ENCODE measurements at regions not wholly inside any gene's neighbourhood (a gene's known extent, or its start where the extent isn't known, plus 50 kb on each side); places are given as distances from the start of the nearest gene placed in this dataset.

DNA sequence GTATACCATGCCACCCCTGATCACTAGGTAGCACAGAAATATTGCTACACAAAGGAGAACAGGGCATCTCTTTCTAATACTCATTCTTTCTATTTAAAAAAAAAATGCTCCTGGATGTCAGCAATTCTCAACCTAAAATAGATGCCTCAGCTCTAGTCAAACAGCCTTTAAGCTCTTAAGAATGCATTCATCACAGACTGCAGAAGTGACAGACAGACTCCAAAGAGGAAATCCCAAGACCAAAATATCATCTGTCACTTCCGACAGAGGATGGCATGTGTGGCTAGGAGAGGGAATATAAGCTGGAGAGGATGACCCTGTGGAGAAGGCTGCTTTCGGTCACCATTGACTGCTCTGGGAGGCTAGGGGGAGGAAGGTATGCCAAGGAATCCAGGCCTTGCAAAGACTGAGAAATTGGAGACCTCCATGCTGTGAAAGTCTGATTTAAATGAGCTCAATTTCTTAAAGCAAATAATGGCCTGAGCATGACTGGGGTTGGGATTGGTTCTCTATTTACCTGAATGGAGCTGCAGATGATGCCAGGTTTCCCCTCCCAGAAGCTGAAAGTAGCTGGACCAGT, 277.4 kb downstream of the BRINP2 start:
- Histone ChIP-seq H3K27ac (no peak overlapping the region), H3K36me3 (ENCODE audit: insufficient read depth, low read length) (no peaks in the 10 kb centered on the region), H3K4me3 (no peak overlapping the region), H3K9ac (ENCODE audit: insufficient read length) (no peak overlapping the region), H3K9me3 (ENCODE audit: low read depth, low read length) (no peaks in the 10 kb centered on the region)
- no peak for DNase-seq (ENCODE audit: low read depth, low spot score)
- TF ChIP-seq POLR2AphosphoS5 (IDR thresholded peaks at IDR 0.05; ENCODE audit: borderline replicate concordance, low read depth, low read length), result no peak
- no peak for TF ChIP-seq EZH2 (IDR thresholded peaks at IDR 0.05)
- TF ChIP-seq FOXP2 (optimal IDR thresholded peaks at IDR 0.05; ENCODE audit: control extremely low read depth, extremely low read length, insufficient read depth), result no peak

DNA sequence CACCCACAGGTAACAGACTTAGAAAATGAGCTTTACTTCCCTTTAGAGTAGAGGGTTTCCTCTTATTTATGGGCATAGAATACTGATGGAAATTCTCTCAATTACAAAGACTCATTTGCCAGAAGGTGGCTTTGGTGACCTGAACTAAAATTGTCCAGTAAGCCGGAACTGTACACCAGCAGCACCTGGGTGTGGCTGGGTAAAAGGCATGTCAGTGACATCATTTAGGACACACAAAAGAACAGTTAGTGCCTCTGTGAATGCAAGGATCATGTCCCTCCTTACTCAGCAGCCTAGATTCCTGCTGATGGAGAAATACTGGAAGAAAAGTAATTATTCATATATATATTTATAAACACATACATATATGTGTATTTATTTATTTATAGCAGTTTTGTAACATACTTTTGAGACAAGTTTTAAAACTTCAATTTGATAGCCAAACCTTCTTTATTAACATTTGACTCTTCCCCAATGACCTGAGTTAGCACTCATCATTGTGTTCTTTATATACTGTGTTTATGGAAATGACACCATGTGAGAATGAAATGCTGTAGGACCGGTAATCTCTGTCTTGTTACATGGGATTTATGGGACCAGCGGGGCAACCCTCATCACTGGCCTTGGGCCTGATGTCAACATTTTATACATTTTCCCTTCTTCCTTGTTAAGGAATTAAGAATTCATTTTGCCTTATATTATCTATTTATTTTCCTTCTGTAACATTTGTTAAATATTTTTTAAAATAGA, 274.4 kb downstream of the BRINP2 start:
- no peak for DNase-seq (ENCODE audit: low read depth, low spot score)
- Histone ChIP-seq H3K9me3 (ENCODE audit: low read depth, low read length) (no peaks in the 10 kb centered on the region), H3K9ac (ENCODE audit: insufficient read length) (no peak overlapping the region), H3K27ac (no peak overlapping the region), H3K4me3 (no peak overlapping the region), H3K36me3 (ENCODE audit: insufficient read depth, low read length) (no peaks in the 10 kb centered on the region)
- TF ChIP-seq FOXP2 (optimal IDR thresholded peaks at IDR 0.05; ENCODE audit: control extremely low read depth, extremely low read length, insufficient read depth) (no peak), POLR2AphosphoS5 (IDR thresholded peaks at IDR 0.05; ENCODE audit: borderline replicate concordance, low read depth, low read length) (no peak), EZH2 (IDR thresholded peaks at IDR 0.05) (no peak)

DNA sequence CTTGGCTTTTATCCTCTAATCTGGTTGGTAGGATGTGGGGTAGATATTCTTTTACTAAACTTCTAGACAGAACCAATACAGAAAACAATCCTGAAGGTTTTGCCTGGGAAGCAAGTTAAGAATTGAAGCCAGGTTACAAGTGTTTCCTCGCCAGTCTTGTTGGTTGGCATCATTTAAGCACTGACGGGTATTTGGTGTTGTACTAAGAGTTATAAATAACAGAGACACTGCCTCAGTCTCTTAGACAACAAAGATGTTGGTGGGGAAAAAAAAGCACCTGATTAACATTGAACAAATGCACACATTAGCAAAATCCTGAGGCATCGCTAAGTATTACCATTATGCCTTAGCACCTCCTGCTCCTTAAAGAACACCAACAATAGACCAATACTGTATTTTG, 272.2 kb downstream of the BRINP2 start:
- no peak overlapping the region for H3K27ac ChIP-seq

GRCh38 chr1:177442584-177442983, 271.8 kb downstream of the BRINP2 start:
- peak; percentile 18 for DNase-seq (ENCODE audit: low read depth, low spot score)
- no peak for TF ChIP-seq POLR2AphosphoS5 (IDR thresholded peaks at IDR 0.05; ENCODE audit: borderline replicate concordance, low read depth, low read length)
- TF ChIP-seq EZH2 (IDR thresholded peaks at IDR 0.05), result no peak
- no peak for TF ChIP-seq FOXP2 (optimal IDR thresholded peaks at IDR 0.05; ENCODE audit: control extremely low read depth, extremely low read length, insufficient read depth)
- no peak overlapping the region for H3K9ac ChIP-seq (ENCODE audit: insufficient read length)
- H3K9me3 ChIP-seq (ENCODE audit: low read depth, low read length), result no peaks in the 10 kb centered on the region
- no peaks in the 10 kb centered on the region for H3K36me3 ChIP-seq (ENCODE audit: insufficient read depth, low read length)
- no peak overlapping the region for H3K4me3 ChIP-seq
- H3K27ac ChIP-seq, result no peak overlapping the region

More for the DNA sequence above, 272.2 kb downstream of the BRINP2 start:
- H3K9me3 ChIP-seq (ENCODE audit: low read depth, low read length), result no peaks in the 10 kb centered on the region
- no peak overlapping the region for H3K4me3 ChIP-seq
- DNase-seq (ENCODE audit: low read depth, low spot score), result no peak
- H3K36me3 ChIP-seq (ENCODE audit: insufficient read depth, low read length), result no peaks in the 10 kb centered on the region
- H3K9ac ChIP-seq (ENCODE audit: insufficient read length), result no peak overlapping the region
- TF ChIP-seq FOXP2 (optimal IDR thresholded peaks at IDR 0.05; ENCODE audit: control extremely low read depth, extremely low read length, insufficient read depth) (no peak), EZH2 (IDR thresholded peaks at IDR 0.05) (no peak), POLR2AphosphoS5 (IDR thresholded peaks at IDR 0.05; ENCODE audit: borderline replicate concordance, low read depth, low read length) (no peak)

- no peak overlapping the region for H3K27ac ChIP-seq
- H3K9me3 ChIP-seq (ENCODE audit: low read depth, low read length), result no peaks in the 10 kb centered on the region
- DNase-seq (ENCODE audit: low read depth, low spot score), result peak; percentile 6
- no peak overlapping the region for H3K9ac ChIP-seq (ENCODE audit: insufficient read length)
- no peaks in the 10 kb centered on the region for H3K36me3 ChIP-seq (ENCODE audit: insufficient read depth, low read length)
- H3K4me3 ChIP-seq, result no peak overlapping the region
- no peak for TF ChIP-seq FOXP2 (optimal IDR thresholded peaks at IDR 0.05; ENCODE audit: control extremely low read depth, extremely low read length, insufficient read depth)
- TF ChIP-seq EZH2 (IDR thresholded peaks at IDR 0.05), result no peak
- TF ChIP-seq POLR2AphosphoS5 (IDR thresholded peaks at IDR 0.05; ENCODE audit: borderline replicate concordance, low read depth, low read length), result no peak
These were observed 270.5 kb downstream of the BRINP2 start for GRCh38 chr1:177441281-177441680.

- H3K36me3 ChIP-seq (ENCODE audit: insufficient read depth, low read length), result no peaks in the 10 kb centered on the region
- H3K4me3 ChIP-seq, result no peak overlapping the region
- no peak for DNase-seq (ENCODE audit: low read depth, low spot score)
- no peak for TF ChIP-seq POLR2AphosphoS5 (IDR thresholded peaks at IDR 0.05; ENCODE audit: borderline replicate concordance, low read depth, low read length)
- no peak for TF ChIP-seq FOXP2 (optimal IDR thresholded peaks at IDR 0.05; ENCODE audit: control extremely low read depth, extremely low read length, insufficient read depth)
- no peak for TF ChIP-seq EZH2 (IDR thresholded peaks at IDR 0.05)
- no peaks in the 10 kb centered on the region for H3K9me3 ChIP-seq (ENCODE audit: low read depth, low read length)
- no peak overlapping the region for H3K9ac ChIP-seq (ENCODE audit: insufficient read length)
- no peak overlapping the region for H3K27ac ChIP-seq
These were observed 270.1 kb downstream of the BRINP2 start for GRCh38 chr1:177440821-177441220.

DNA sequence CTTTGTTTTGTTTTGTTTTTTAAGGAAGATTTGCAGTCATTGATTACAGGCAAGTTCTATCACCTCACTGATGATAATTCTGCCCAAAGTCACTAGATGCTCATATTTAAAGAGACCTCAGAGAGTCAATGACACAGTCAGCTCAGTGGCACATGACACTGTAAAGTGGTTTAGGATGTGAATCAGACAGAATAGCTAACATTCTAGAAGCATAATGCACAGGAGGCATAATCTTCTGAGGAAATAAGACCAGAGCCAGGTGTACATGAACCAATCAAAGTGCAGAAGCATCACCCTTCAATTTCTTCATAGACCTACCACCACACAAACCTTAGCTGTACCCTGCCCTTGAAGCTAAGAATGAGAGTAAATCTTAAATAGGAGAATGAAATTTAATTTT, 268.5 kb downstream of the BRINP2 start:
- DNase-seq (ENCODE audit: low read depth, low spot score), result no peak
- Histone ChIP-seq H3K9me3 (ENCODE audit: low read depth, low read length) (no peaks in the 10 kb centered on the region), H3K9ac (ENCODE audit: insufficient read length) (no peak overlapping the region), H3K27ac (no peak overlapping the region), H3K36me3 (ENCODE audit: insufficient read depth, low read length) (no peaks in the 10 kb centered on the region), H3K4me3 (no peak overlapping the region)
- TF ChIP-seq FOXP2 (optimal IDR thresholded peaks at IDR 0.05; ENCODE audit: control extremely low read depth, extremely low read length, insufficient read depth) (no peak), EZH2 (IDR thresholded peaks at IDR 0.05) (no peak), POLR2AphosphoS5 (IDR thresholded peaks at IDR 0.05; ENCODE audit: borderline replicate concordance, low read depth, low read length) (no peak)

DNA sequence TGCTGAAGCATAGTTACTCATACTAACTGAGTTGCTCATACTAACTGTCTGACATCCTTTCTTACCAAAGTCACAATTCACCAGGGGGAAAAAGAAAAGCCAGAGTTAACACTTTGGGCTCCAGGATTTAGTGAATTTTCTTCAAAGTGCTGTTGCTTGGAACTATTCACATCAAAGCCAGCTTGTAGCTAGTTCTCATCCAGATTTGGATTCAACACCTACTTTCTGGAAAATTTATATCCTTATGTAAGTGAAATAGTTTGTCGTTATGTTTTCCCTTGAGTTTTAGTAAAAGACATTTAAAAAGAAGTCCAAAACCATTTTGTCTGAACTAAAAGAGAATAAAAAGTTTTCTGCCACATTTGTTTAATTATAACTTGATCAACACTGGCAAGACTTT, 264.6 kb downstream of the BRINP2 start:
- Histone ChIP-seq H3K9ac (ENCODE audit: insufficient read length) (no peak overlapping the region), H3K36me3 (ENCODE audit: insufficient read depth, low read length) (no peaks in the 10 kb centered on the region), H3K9me3 (ENCODE audit: low read depth, low read length) (no peaks in the 10 kb centered on the region), H3K4me3 (no peak overlapping the region), H3K27ac (no peak overlapping the region)
- TF ChIP-seq EZH2 (IDR thresholded peaks at IDR 0.05) (no peak), FOXP2 (optimal IDR thresholded peaks at IDR 0.05; ENCODE audit: control extremely low read depth, extremely low read length, insufficient read depth) (no peak), POLR2AphosphoS5 (IDR thresholded peaks at IDR 0.05; ENCODE audit: borderline replicate concordance, low read depth, low read length) (no peak)
- DNase-seq (ENCODE audit: low read depth, low spot score), result no peak

Measured in SK-N-MC (cell line).